GM23338 (cell line): ENCODE measurements at regions not wholly inside any gene's neighbourhood (a gene's known extent, or its start where the extent isn't known, plus 50 kb on each side); places are given as distances from the start of the nearest gene placed in this dataset.

Experiments
- ATAC-seq: fragments of 200-7000 bp; cut with Tn5 transposase; 3 replicates; pipeline ENCODE4 v1.9.1; 2020
- DNase-seq: peaks from one replicate; pipeline ENCODE4 v3.0.0-alpha.2; 2015; ENCODE audit warnings: low spot score
- H2AFZ ChIP-seq: fragments of 200-600 bp; sonication (generic); 2 replicates; pipeline ENCODE4 v1.8.0; 2016; ENCODE audit warnings: antibody characterized with exemption, mild to moderate bottlenecking, moderate library complexity
- H3F3A ChIP-seq: fragments of 200-600 bp; sonication (generic); replicated peaks from 2 replicates; pipeline ENCODE4 v1.8.0; 2017; ENCODE audit warnings: antibody characterized with exemption, mixed run types, low read depth
- H3K27ac ChIP-seq: fragments of 200-600 bp; sonication (generic); 2 replicates; pipeline ENCODE4 v1.6.1; 2016; ENCODE audit warnings: low read depth
- H3K27me3 ChIP-seq: fragments of 200-600 bp; sonication (generic); 2 replicates; pipeline ENCODE4 v1.8.0; 2016; ENCODE audit warnings: mild to moderate bottlenecking, mixed run types, moderate library complexity; ENCODE audit not compliant: insufficient read depth
- H3K36me3 ChIP-seq: fragments of 200-600 bp; sonication (generic); 2 replicates; pipeline ENCODE4 v1.8.0; 2016; ENCODE audit warnings: mild to moderate bottlenecking; ENCODE audit not compliant: insufficient read depth
- H3K4me1 ChIP-seq: fragments of 200-600 bp; sonication (generic); 2 replicates; pipeline ENCODE4 v1.8.0; 2016; ENCODE audit warnings: mild to moderate bottlenecking, moderate library complexity; ENCODE audit not compliant: insufficient read depth
- H3K4me2 ChIP-seq: fragments of 200-600 bp; sonication (generic); 2 replicates; pipeline ENCODE4 v1.7.1; 2017; ENCODE audit warnings: mixed run types
- H3K4me3 ChIP-seq: fragments of 200-600 bp; sonication (generic); 2 replicates; pipeline ENCODE4 v1.6.1; 2016; ENCODE audit warnings: mixed run types
- H3K79me2 ChIP-seq: fragments of 200-600 bp; sonication (generic); replicated peaks from 2 replicates; pipeline ENCODE4 v1.8.0; 2017; ENCODE audit warnings: mild to moderate bottlenecking; ENCODE audit not compliant: insufficient read depth
- H3K9me2 ChIP-seq: fragments of 200-600 bp; sonication (generic); 2 replicates; pipeline ENCODE4 v1.8.0; 2017; ENCODE audit not compliant: insufficient read depth
- H4K20me1 ChIP-seq: fragments of 200-600 bp; sonication (generic); replicated peaks from 2 replicates; pipeline ENCODE4 v1.8.0; 2017; ENCODE audit warnings: mild to moderate bottlenecking; ENCODE audit not compliant: insufficient read depth
- H3K27ac Mint-ChIP-seq: 2 replicates; pipeline ENCODE4 v1.8.0; 2020; ENCODE audit warnings: inconsistent platforms, mild to moderate bottlenecking, moderate library complexity, mixed read lengths
- H3K27me3 Mint-ChIP-seq: 3 replicates; pipeline ENCODE4 v1.8.0; 2022; ENCODE audit warnings: low read depth, mild to moderate bottlenecking, moderate library complexity, mixed read lengths, inconsistent platforms; ENCODE audit not compliant: insufficient read depth, poor library complexity
- H3K36me3 Mint-ChIP-seq: 3 replicates; pipeline ENCODE4 v1.8.0; 2021; ENCODE audit warnings: low read depth, mild to moderate bottlenecking, inconsistent platforms, moderate library complexity, mixed read lengths
- H3K4me1 Mint-ChIP-seq: 3 replicates; pipeline ENCODE4 v1.8.0; 2020; ENCODE audit warnings: mild to moderate bottlenecking, inconsistent platforms, mixed read lengths
- H3K4me3 Mint-ChIP-seq: 3 replicates; pipeline ENCODE4 v1.8.0; 2021; ENCODE audit warnings: moderate library complexity, mild to moderate bottlenecking, inconsistent platforms, mixed read lengths
- H3K9me3 Mint-ChIP-seq: 3 replicates; pipeline ENCODE4 v1.8.0; 2020; ENCODE audit warnings: moderate library complexity, mild to moderate bottlenecking, inconsistent platforms, mixed read lengths
- ETS1 ChIP-seq: IDR thresholded peaks from 2 replicates; pipeline ENCODE4 v1.6.1; 2016; ENCODE audit warnings: antibody characterized with exemption
- NANOG ChIP-seq: IDR thresholded peaks from 2 replicates; pipeline ENCODE4 v1.6.1; 2016; ENCODE audit warnings: antibody characterized with exemption, borderline replicate concordance
- ZNF462 ChIP-seq: fragments of 250-450 bp; sonication (Bioruptor Pico); IDR thresholded peaks from 2 replicates; pipeline ENCODE4 v1.5.0; 2020; ENCODE audit warnings: mild to moderate bottlenecking, moderate library complexity
- TF ChIP-seq, protein P1 (sequence below), 2 experiments: fragments of 200-600 bp in 1 of 2; sonication (generic) in 1 of 2; conservative IDR thresholded peaks; 2 replicates each; pipeline versions ENCODE4 v1.5.1 to v1.6.1; 2016 to 2017; ENCODE audit warnings: antibody characterized with exemption in 2 of 2, low read depth in 2 of 2, mild to moderate bottlenecking in 2 of 2, moderate library complexity in 1 of 2

- no peak for TF ChIP-seq ZNF462
These were observed 188.1 kb downstream of the CDC5L start (continued) for GRCh38 chr6:44575644-44576043.

GRCh38 chr6:44576132-44576631 is 188.7 kb downstream of the CDC5L start:
- ATAC-seq (no peak), DNase-seq (no peak)
- Mint-ChIP-seq H3K9me3 (no peaks in the 10 kb centered on the region), H3K27me3 (no peaks in the 10 kb centered on the region), H3K27ac (no peak overlapping the region), H3K4me1 (no peaks in the 10 kb centered on the region), H3K4me3 (no peak overlapping the region), H3K36me3 (no peaks in the 10 kb centered on the region)
- Histone ChIP-seq H3K36me3 (no peaks in the 10 kb centered on the region), H3K27ac (no peak overlapping the region), H2AFZ (no peak overlapping the region), H3K9me2 (peaks cover 8% of the 10 kb centered on the region; the same call in 1 of the 2 replicates), H3K79me2 (no peaks in the 10 kb centered on the region), H3K27me3 (no peaks in the 10 kb centered on the region), H3K4me1 (no peaks in the 10 kb centered on the region), H4K20me1 (no peaks in the 10 kb centered on the region), H3F3A (no peaks in the 10 kb centered on the region), H3K4me2 (no peak overlapping the region), H3K4me3 (no peak overlapping the region)
- no peak for TF ChIP-seq ZNF462
- no peak for TF ChIP-seq ETS1
- TF ChIP-seq, protein P1, sequence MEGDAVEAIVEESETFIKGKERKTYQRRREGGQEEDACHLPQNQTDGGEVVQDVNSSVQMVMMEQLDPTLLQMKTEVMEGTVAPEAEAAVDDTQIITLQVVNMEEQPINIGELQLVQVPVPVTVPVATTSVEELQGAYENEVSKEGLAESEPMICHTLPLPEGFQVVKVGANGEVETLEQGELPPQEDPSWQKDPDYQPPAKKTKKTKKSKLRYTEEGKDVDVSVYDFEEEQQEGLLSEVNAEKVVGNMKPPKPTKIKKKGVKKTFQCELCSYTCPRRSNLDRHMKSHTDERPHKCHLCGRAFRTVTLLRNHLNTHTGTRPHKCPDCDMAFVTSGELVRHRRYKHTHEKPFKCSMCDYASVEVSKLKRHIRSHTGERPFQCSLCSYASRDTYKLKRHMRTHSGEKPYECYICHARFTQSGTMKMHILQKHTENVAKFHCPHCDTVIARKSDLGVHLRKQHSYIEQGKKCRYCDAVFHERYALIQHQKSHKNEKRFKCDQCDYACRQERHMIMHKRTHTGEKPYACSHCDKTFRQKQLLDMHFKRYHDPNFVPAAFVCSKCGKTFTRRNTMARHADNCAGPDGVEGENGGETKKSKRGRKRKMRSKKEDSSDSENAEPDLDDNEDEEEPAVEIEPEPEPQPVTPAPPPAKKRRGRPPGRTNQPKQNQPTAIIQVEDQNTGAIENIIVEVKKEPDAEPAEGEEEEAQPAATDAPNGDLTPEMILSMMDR (conservative IDR thresholded peaks at IDR 0.05; ENCODE audit: low read depth in 2 of 2): no peak
- no peak for TF ChIP-seq NANOG
